SK-MEL-5 (cell line): ENCODE measurements at regions not wholly inside any gene's neighbourhood (a gene's known extent, or its start where the extent isn't known, plus 50 kb on each side); places are given as distances from the start of the nearest gene placed in this dataset.
"Not testable (repeated sequence)": the region's sequence is repeated elsewhere in the genome, so short reads cannot be mapped to it uniquely, and the experiment has no call there.

Experiments used
- DNase-seq: peaks from one replicate; pipeline ENCODE4 v3.0.0-alpha.2; 2016; ENCODE audit warnings: low read depth, low spot score
- in situ Hi-C: cut with HindIII; loops from 2 replicates; pipeline ENCODE4 v1.10.0; 2016; ENCODE audit warnings: low sequenced_read_pairs, high pct_unique_total_duplicates, low pct_unique_long_range_greater_than_20kb

DNA sequence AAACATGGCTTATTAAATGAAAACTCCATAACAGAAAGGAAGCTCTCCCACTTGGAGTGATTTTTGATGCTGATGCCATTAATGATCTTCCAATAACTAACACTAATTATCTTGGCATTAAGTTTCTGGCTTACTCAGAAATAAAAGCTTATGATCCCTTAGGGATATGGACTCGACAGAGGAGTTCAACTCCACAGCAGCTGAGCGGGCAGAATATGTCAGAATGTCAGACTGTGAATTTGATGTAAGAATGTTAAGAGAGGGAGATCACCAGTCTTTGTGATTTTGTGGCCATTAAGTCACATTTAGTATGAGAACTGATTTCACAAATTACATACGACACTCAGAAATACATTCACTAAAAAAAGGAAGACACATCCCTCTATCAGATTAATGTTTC, 2244.0 kb downstream of the ARAP2 start:
- DNase-seq: no peak
- in situ Hi-C loops: no loop called here

GRCh38 chr4:34006540-34006939, 2237.8 kb downstream of the ARAP2 start:
- DNase-seq, in situ Hi-C loops: not testable (repeated sequence)

- DNase-seq: no peak
- in situ Hi-C loops: no loop called here
Observed at GRCh38 chr4:34009951-34010350, 2234.4 kb downstream of the ARAP2 start.

DNA sequence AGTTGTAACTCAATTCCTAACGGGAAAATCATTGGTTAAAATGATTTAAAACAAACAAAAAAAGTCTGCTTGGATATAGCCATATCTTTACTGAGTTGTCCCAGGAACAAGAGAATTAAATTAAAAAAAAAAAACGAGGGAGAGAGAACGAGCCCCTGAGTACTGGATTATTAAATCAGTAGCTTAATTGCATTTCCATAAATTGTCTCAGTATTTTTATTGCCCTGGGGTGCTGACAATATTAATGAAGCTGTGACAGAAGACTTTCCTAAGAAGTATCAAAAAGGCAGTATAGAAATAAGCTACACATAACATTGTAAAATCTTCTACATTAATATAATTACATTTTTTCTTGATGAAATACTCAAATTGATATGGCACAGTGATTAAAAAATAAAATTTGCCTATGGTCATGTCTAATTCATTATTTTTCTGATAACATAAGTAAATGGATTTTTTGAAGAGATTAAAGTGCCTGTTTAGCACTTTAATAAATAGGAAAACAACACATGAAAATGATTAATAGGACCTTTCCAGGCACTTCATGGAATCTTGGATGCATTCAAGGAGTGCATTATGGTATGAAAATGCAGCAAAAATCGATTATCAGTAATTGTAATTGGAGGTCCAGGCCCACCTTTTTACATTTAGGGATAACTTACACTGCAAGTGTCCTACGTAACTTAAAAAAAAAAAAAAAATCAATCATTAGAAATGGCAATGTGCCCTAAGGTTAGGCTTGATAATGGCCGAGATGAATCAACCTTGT, 2233.4 kb downstream of the ARAP2 start:
- in situ Hi-C loops: no loop called here

DNA sequence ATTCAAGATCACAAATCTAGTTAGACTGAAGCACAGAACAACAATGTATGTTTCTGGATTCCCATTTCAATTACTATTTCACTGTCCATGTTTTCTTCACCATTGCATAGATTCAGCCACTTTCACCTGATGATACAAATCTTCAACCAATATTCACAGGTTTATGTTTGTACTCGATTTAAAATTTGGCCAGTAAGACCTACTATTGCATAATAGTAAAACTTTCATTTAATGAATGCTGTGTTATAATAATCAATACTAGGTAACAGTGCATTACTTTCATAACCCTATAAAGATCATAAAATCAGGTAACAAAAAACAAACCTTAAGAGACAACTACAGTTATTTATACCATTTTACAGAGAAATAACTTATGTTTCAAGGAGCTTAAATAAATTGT, 2209.1 kb downstream of the ARAP2 start:
- in situ Hi-C loops: no loop called here
- no peak for DNase-seq

More for the DNA sequence above, 2233.4 kb downstream of the ARAP2 start:
- DNase-seq: no peak

DNA sequence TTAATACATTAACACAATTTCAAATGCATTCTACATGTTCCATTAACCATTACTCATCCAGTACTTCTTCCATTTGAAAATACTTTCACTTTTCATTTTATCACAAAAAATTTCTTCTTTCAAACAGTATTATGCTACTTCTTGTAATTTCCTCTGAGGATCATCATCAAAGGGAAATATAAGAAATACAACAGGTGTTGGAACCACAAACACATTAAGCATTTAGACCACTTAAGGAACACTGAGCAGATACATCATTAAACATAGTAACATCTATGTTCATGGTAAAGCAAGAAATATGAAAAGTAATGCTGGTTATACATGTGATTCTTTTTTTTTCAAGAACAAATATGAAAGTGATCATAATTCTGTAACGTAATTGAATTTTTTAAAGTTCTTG, 2207.0 kb downstream of the ARAP2 start:
- in situ Hi-C loops: no loop called here
- DNase-seq: no peak

GRCh38 chr4:34039766-34040165, 2204.5 kb downstream of the ARAP2 start:
- DNase-seq: peak; percentile 32
- in situ Hi-C loops: no loop called here

- in situ Hi-C loops: no loop called here
- DNase-seq: no peak
Observed at GRCh38 chr4:34043131-34043530, 2201.2 kb downstream of the ARAP2 start.

GRCh38 chr4:34046580-34046979, 2197.7 kb downstream of the ARAP2 start:
- DNase-seq: no peak
- in situ Hi-C loops: no loop called here

DNA sequence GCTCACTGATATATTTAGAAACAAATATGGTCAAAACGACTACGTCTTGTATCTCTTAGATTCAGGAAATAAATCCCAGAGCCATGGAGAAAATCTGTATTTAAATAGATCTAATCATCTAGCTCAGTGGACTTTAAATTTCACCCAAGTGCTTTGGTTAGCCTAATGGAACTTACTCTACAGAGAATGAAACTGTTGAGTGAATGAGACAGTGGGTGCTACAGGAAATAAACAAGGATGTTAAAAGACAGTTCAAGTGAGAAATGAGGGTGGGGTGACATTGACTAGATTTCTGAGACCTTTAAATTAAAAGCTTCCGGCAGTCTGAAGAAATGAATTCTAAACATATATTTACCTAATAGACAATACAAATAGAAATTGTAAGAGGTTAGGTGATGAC, 2197.0 kb downstream of the ARAP2 start:
- in situ Hi-C loops: no loop called here
- DNase-seq: no peak

DNA sequence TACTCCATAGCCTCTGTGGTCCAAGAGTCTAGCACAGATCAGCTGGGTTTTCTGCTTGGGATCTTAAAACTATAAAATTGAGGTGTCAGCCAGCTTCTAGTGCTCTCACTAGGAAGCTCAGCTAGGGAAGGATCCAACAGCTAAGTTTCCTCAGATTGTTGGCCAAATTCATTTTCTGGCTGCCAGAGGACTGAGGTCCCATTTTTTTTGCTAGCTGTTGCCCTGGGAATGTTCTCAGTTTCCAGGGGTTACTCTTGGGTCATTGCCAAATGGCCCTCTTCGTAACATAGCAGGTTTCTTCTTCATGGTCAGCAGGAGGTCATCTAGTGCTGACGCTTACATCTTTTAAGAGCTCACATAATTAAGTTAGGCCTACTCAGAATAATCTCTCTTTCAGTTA, 2178.2 kb downstream of the ARAP2 start:
- no peak for DNase-seq
- in situ Hi-C loops: no loop called here

DNA sequence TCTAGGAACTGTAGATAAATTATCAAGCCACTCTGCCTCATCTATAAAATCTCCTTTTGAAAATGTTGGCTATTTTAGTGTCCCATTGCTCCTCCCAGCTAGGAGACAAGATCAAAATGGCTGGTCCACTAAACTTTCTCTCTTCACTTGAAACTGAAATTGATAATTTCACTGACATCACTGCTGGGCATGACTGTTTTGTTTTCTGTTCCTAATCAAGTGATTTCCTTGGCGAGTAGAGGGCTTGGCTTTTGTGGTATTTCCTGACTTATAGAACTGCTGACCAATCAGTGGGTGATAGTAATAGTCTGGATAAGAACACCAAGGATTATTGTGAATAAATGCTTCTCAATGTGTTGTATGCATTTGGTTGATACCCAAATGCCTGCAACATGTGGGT, 2152.9 kb downstream of the ARAP2 start:
- in situ Hi-C loops: no loop called here
- DNase-seq: peak; percentile 1

DNA sequence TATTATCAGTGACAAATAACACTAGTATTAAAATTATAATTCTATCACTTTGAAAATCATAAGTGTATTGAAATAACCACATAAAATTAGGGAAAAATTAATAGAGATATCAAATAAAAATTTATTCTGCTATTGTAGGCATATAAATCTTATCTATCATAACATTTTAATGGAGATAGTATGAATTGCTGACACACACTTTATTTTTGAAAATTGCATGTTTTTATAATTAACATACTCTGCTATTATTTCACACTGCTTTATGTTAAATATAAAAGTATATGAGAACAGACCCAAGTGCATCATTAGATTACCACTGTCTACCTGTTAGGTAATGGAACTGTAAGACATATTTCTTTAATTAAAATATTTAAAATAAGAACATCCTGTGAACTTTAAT, 2150.2 kb downstream of the ARAP2 start:
- in situ Hi-C loops: no loop called here
- DNase-seq: no peak

DNA sequence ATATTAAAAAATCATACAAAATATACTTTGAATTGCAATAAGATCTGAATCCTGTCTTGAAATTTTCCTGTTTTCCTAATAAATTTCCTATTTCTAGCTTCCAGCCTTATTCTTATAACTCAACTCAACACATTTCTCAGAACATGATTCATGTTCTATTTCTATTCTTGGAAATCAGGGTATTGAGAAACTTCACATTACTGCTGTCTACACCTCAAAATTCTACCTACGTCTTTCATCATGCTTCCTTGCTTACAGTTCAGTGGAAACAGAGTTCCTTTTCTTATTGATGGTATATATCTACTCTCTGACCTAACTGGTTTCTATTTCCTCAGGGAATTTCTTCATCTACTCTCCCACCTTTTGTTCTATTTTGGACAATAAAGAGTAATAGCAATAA, 2139.0 kb downstream of the ARAP2 start:
- no peak for DNase-seq
- in situ Hi-C loops: no loop called here

DNA sequence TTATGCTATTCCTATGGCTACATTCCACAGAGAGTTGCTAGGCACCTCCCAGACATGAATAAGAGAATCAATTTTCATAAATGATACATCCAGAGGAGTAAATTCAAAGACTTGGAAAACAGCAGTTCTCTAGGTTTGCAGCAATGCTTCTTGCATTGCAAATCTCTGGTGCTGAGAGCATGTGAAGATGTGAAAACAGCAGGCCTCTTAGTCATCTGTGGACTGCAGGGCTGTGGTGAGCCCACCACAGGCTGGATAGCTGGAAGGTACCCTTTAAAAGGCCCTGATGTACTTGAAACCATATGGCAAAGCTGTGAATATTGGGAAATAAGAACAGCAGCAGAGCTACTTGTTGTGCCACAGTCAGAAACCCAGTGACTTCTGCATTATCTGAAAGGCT, 2135.9 kb downstream of the ARAP2 start:
- DNase-seq: no peak
- in situ Hi-C loops: no loop called here

- DNase-seq: no peak
- in situ Hi-C loops: no loop called here
Observed at GRCh38 chr4:34112573-34112972, 2131.7 kb downstream of the ARAP2 start.

GRCh38 chr4:34138385-34138784, 2105.9 kb downstream of the ARAP2 start:
- DNase-seq: no peak
- in situ Hi-C loops: no loop called here

GRCh38 chr4:34139346-34139745, 2105.0 kb downstream of the ARAP2 start:
- DNase-seq: no peak
- in situ Hi-C loops: no loop called here

- in situ Hi-C loops: no loop called here
- DNase-seq: no peak
Observed at GRCh38 chr4:34148322-34148908, 2095.9 kb downstream of the ARAP2 start.
